Type B pancreatic cell (in vitro differentiated cells): ENCODE measurements at regions not wholly inside any gene's neighbourhood (a gene's known extent, or its start where the extent isn't known, plus 50 kb on each side); places are given as distances from the start of the nearest gene placed in this dataset.

Experiments used
- DNase-seq: peaks from one replicate; pipeline ENCODE4 v3.0.0; 2021; ENCODE audit warnings: mixed read lengths; ENCODE audit not compliant: unreplicated experiment; ENCODE audit errors: extremely low spot score
- H3K27ac Mint-ChIP-seq: 2 replicates; pipeline ENCODE4 v1.8.0; 2021; ENCODE audit warnings: mild to moderate bottlenecking, mixed read lengths
- H3K27me3 Mint-ChIP-seq: 2 replicates; pipeline ENCODE4 v1.8.0; 2021; ENCODE audit warnings: mixed read lengths
- H3K36me3 Mint-ChIP-seq: 2 replicates; pipeline ENCODE4 v1.8.0; 2021; ENCODE audit warnings: mixed read lengths
- H3K4me1 Mint-ChIP-seq: one replicate; pipeline ENCODE4 v1.8.0; 2021; ENCODE audit warnings: mixed read lengths; ENCODE audit not compliant: unreplicated experiment
- H3K4me3 Mint-ChIP-seq: 2 replicates; pipeline ENCODE4 v1.8.0; 2021; ENCODE audit warnings: mild to moderate bottlenecking, mixed read lengths
- H3K9me3 Mint-ChIP-seq: 2 replicates; pipeline ENCODE4 v1.8.0; 2021; ENCODE audit warnings: mixed read lengths
- CTCF ChIP-seq: fragments of 200-600 bp; sonication (generic); conservative IDR thresholded peaks from 2 replicates; pipeline ENCODE4 v1.5.0; 2021; ENCODE audit warnings: antibody characterized with exemption, mild to moderate bottlenecking

- Mint-ChIP-seq H3K4me3 (no peak overlapping the region), H3K27me3 (no peaks in the 10 kb centered on the region), H3K4me1 (no peaks in the 10 kb centered on the region), H3K9me3 (no peaks in the 10 kb centered on the region), H3K36me3 (no peaks in the 10 kb centered on the region), H3K27ac (no peak overlapping the region)
- no peak for TF ChIP-seq CTCF
- DNase-seq, result no peak
These were observed 144.1 kb upstream of the SPEF2 start for GRCh38 chr5:35473589-35473988.

GRCh38 chr5:35470866-35471265, 146.8 kb upstream of the SPEF2 start:
- no peak for DNase-seq
- no peaks in the 10 kb centered on the region for H3K27me3 Mint-ChIP-seq
- no peak overlapping the region for H3K27ac Mint-ChIP-seq
- H3K9me3 Mint-ChIP-seq, result no peaks in the 10 kb centered on the region
- no peak for TF ChIP-seq CTCF
- H3K36me3 Mint-ChIP-seq, result no peaks in the 10 kb centered on the region
- H3K4me3 Mint-ChIP-seq, result no peak overlapping the region
- no peaks in the 10 kb centered on the region for H3K4me1 Mint-ChIP-seq

- Mint-ChIP-seq H3K9me3 (no peaks in the 10 kb centered on the region), H3K27me3 (no peaks in the 10 kb centered on the region), H3K4me1 (no peaks in the 10 kb centered on the region)
These were observed 148.9 kb upstream of the SPEF2 start for GRCh38 chr5:35468811-35469210.

GRCh38 chr5:35466746-35467145, 150.9 kb upstream of the SPEF2 start:
- no peaks in the 10 kb centered on the region for H3K36me3 Mint-ChIP-seq
- no peak for DNase-seq
- H3K27me3 Mint-ChIP-seq, result no peaks in the 10 kb centered on the region
- no peak overlapping the region for H3K27ac Mint-ChIP-seq
- no peak for TF ChIP-seq CTCF
- H3K9me3 Mint-ChIP-seq, result no peaks in the 10 kb centered on the region
- H3K4me1 Mint-ChIP-seq, result no peaks in the 10 kb centered on the region
- no peak overlapping the region for H3K4me3 Mint-ChIP-seq

More at GRCh38 chr5:35468811-35469210, 148.9 kb upstream of the SPEF2 start:
- no peak for TF ChIP-seq CTCF
- H3K4me3 Mint-ChIP-seq, result no peak overlapping the region
- H3K27ac Mint-ChIP-seq, result no peak overlapping the region
- no peaks in the 10 kb centered on the region for H3K36me3 Mint-ChIP-seq
- no peak for DNase-seq

GRCh38 chr5:35464757-35465156, 152.9 kb upstream of the SPEF2 start:
- H3K9me3 Mint-ChIP-seq, result no peaks in the 10 kb centered on the region

More at GRCh38 chr5:35464757-35465156, 152.9 kb upstream of the SPEF2 start:
- Mint-ChIP-seq H3K4me1 (no peaks in the 10 kb centered on the region), H3K27ac (no peak overlapping the region), H3K36me3 (no peaks in the 10 kb centered on the region), H3K4me3 (no peak overlapping the region), H3K27me3 (no peaks in the 10 kb centered on the region)
- no peak for DNase-seq
- no peak for TF ChIP-seq CTCF
